HG03342 (cell line): ENCODE measurements at regions not wholly inside any gene's neighbourhood (a gene's known extent, or its start where the extent isn't known, plus 50 kb on each side); places are given as distances from the start of the nearest gene placed in this dataset.
"Not testable (repeated sequence)": the region's sequence is repeated elsewhere in the genome, so short reads cannot be mapped to it uniquely, and the experiment has no call there.

Experiments
- ATAC-seq: cut with Tn5 transposase; IDR thresholded peaks from one replicate; pipeline ENCODE4 v1.9.1; 2021; ENCODE audit warnings: mild to moderate bottlenecking, moderate library complexity; ENCODE audit not compliant: unreplicated experiment

GRCh38 chr3:152209776-152210175 is 59.0 kb upstream of the MBNL1 start:
- no peak for ATAC-seq

- no peak for ATAC-seq
Measured at GRCh38 chr3:152210697-152211096, 58.0 kb upstream of the MBNL1 start.

DNA sequence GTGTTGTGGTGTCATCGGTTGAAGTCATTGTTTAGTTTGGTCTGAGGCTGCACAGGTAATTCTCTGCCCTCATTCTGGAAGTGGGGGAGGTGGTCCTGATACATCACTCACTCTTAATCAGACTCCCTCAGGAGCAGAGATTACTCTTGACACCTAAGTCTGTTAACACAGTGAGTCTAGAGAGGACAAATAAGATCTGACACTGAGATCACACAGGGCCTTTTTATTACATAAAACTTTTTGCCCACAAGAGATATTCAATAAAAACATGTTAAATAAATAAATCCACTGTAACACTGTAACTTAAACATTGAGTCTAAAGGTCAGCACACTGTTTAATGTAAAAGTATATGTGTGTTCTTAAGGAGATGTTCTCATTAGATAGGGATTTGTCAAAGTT is 57.1 kb upstream of the MBNL1 start:
- ATAC-seq: no peak

- ATAC-seq: no peak
Measured at GRCh38 chr3:152213203-152213602, 55.5 kb upstream of the MBNL1 start.

DNA sequence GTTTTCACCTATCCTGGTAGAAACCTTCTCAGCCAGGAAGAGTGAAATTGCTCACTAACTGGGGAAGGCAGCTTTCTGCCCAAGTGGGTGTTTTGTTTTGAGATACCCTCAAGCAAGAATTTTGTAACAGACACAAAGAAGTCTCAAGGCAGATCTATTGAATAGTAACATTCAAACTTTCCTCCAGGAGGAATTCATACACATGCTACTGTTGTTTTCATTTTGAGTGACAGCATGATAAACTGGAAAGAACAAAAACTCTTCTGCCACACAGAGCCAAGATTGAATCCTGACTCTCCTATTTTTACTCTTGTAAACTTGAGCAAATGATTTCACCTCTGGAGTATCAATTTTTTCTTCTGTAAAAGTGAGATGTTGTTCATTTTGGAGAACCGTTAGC is 54.8 kb upstream of the MBNL1 start:
- ATAC-seq: no peak

GRCh38 chr3:152216960-152217865 is 51.5 kb upstream of the MBNL1 start:
- ATAC-seq: not testable (repeated sequence)

DNA sequence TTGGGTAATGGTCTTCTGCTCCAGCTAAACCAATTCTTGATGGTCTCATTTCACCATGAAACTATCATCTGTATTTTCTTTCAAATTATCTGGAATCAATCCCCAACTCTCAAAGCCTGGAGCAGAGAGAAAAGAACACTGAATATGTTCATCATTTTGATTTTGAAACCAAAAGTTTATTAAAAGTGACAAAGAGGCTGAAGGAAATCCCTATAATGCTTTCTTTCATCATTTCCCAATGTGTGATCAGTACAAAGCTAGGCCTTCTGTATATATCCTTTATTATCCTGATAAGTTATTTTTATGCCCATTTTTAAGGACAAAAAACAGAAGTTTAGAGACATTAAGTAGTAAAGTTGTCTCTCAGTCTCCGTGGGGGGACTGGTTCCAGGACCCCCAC is 50.1 kb upstream of the MBNL1 start:
- ATAC-seq: no peak
